Thyroid gland (tissue), 4 donors: ENCODE measurements at regions not wholly inside any gene's neighbourhood (a gene's known extent, or its start where the extent isn't known, plus 50 kb on each side); places are given as distances from the start of the nearest gene placed in this dataset.

ENCODE experiments used
- POLR2A ChIP-seq, 2 donors: fragments of 450-650 bp; IDR thresholded peaks; one replicate each; pipeline ENCODE4 v1.6.1; 2017; ENCODE audit warnings: antibody characterized with exemption in 2 of 2, mild to moderate bottlenecking in 2 of 2, moderate library complexity in 1 of 2
- TF ChIP-seq, protein P1 (sequence below), 6 experiments: fragments of 200-600 bp in 3 of 6; fragments of 450-650 bp in 3 of 6; sonication (generic) in 3 of 6; IDR thresholded peaks; one replicate each; pipeline ENCODE4 v1.5.1; 2016 to 2019; ENCODE audit warnings: antibody characterized with exemption in 6 of 6, mild to moderate bottlenecking in 2 of 6, inconsistent platforms in 1 of 6, moderate library complexity in 1 of 6

DNA sequence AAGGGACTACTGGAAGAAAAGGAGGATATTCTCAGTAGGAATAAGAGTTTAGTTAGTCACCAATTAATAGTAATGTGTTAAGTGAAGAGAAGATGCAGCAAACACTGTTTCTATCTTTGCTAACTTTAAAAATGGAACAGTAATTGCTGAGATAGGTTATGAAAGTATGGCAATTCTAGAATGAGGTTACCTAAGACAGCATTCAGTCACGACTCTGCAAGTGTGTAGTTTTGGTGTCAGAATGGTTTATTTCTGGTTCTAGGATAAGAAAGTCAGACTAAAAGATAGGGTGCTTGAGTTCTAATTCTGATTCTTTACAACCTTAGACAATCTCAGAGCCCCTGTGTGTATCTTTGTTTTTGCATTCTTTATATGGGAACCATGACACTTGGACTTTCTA, 138.1 kb downstream of the POU4F1 start:
- TF ChIP-seq, protein P1, sequence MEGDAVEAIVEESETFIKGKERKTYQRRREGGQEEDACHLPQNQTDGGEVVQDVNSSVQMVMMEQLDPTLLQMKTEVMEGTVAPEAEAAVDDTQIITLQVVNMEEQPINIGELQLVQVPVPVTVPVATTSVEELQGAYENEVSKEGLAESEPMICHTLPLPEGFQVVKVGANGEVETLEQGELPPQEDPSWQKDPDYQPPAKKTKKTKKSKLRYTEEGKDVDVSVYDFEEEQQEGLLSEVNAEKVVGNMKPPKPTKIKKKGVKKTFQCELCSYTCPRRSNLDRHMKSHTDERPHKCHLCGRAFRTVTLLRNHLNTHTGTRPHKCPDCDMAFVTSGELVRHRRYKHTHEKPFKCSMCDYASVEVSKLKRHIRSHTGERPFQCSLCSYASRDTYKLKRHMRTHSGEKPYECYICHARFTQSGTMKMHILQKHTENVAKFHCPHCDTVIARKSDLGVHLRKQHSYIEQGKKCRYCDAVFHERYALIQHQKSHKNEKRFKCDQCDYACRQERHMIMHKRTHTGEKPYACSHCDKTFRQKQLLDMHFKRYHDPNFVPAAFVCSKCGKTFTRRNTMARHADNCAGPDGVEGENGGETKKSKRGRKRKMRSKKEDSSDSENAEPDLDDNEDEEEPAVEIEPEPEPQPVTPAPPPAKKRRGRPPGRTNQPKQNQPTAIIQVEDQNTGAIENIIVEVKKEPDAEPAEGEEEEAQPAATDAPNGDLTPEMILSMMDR (IDR thresholded peaks at IDR 0.05), result no peak
- no peak for TF ChIP-seq POLR2A (IDR thresholded peaks at IDR 0.05)
